SK-N-SH treated with all-trans-retinoic acid at 6 μM for 48 hours (cell line): ENCODE measurements at regions not wholly inside any gene's neighbourhood (a gene's known extent, or its start where the extent isn't known, plus 50 kb on each side); places are given as distances from the start of the nearest gene placed in this dataset.

Source experiments
- BACH2 ChIP-seq: fragments of 250-450 bp; sonication (Bioruptor Pico); IDR thresholded peaks from 2 replicates; pipeline ENCODE4 v1.9.0; 2021; ENCODE audit warnings: mild to moderate bottlenecking, borderline replicate concordance
- ESRRG ChIP-seq: fragments of 250-450 bp; sonication (Bioruptor Pico); IDR thresholded peaks from 2 replicates; pipeline ENCODE4 v1.6.1; 2021; ENCODE audit warnings: mild to moderate bottlenecking
- ISL1 ChIP-seq: fragments of 250-450 bp; sonication (Bioruptor Pico); IDR thresholded peaks from 2 replicates; pipeline ENCODE4 v2.1.2; 2022; ENCODE audit warnings: mild to moderate bottlenecking, moderate library complexity
- OSR1 ChIP-seq: fragments of 250-450 bp; sonication (Bioruptor Pico); IDR thresholded peaks from 2 replicates; pipeline ENCODE4 v1.8.0; 2022; ENCODE audit warnings: moderate library complexity, mild to moderate bottlenecking, inconsistent platforms
- PATZ1 ChIP-seq: fragments of 250-450 bp; sonication (Bioruptor Pico); IDR thresholded peaks from 2 replicates; pipeline ENCODE4 v1.8.0; 2020; ENCODE audit warnings: mild to moderate bottlenecking, moderate library complexity, borderline replicate concordance
- POU6F1 ChIP-seq: fragments of 250-450 bp; sonication (Bioruptor Pico); IDR thresholded peaks from 2 replicates; pipeline ENCODE4 v1.8.0; 2021; ENCODE audit warnings: low read depth, mild to moderate bottlenecking, moderate library complexity, borderline replicate concordance
- PPARA ChIP-seq: fragments of 250-450 bp; sonication (Bioruptor Pico); IDR thresholded peaks from 2 replicates; pipeline ENCODE4 v1.5.0; 2020; ENCODE audit warnings: mild to moderate bottlenecking, borderline replicate concordance
- RARB ChIP-seq: fragments of 250-450 bp; sonication (Bioruptor Pico); IDR thresholded peaks from 2 replicates; pipeline ENCODE4 v1.8.0; 2021; ENCODE audit warnings: mild to moderate bottlenecking, moderate library complexity
- TOX ChIP-seq: fragments of 250-450 bp; sonication (Bioruptor Pico); IDR thresholded peaks from 2 replicates; pipeline ENCODE4 v1.8.0; 2021; ENCODE audit warnings: mild to moderate bottlenecking, moderate library complexity, borderline replicate concordance
- TSHZ2 ChIP-seq: fragments of 250-450 bp; sonication (Bioruptor Pico); IDR thresholded peaks from 2 replicates; pipeline ENCODE4 v1.5.0; 2020; ENCODE audit warnings: mild to moderate bottlenecking, moderate library complexity
- ZC3H10 ChIP-seq: fragments of 250-450 bp; sonication (Bioruptor Pico); IDR thresholded peaks from 2 replicates; pipeline ENCODE4 v1.5.1; 2021; ENCODE audit warnings: mild to moderate bottlenecking, moderate library complexity
- ZFP3 ChIP-seq: fragments of 250-450 bp; sonication (Bioruptor Pico); IDR thresholded peaks from 2 replicates; pipeline ENCODE4 v1.5.0; 2020; ENCODE audit warnings: mild to moderate bottlenecking, moderate library complexity
- ZFP30 ChIP-seq: fragments of 450-650 bp; formaldehyde crosslinking; IDR thresholded peaks from 2 replicates; pipeline ENCODE4 v1.5.0; 2022; ENCODE audit warnings: mild to moderate bottlenecking, moderate library complexity
- ZNF565 ChIP-seq: fragments of 450-650 bp; formaldehyde crosslinking; conservative IDR thresholded peaks from 2 replicates; pipeline ENCODE4 v1.5.0; 2020; ENCODE audit warnings: low read depth, mild to moderate bottlenecking, moderate library complexity

DNA sequence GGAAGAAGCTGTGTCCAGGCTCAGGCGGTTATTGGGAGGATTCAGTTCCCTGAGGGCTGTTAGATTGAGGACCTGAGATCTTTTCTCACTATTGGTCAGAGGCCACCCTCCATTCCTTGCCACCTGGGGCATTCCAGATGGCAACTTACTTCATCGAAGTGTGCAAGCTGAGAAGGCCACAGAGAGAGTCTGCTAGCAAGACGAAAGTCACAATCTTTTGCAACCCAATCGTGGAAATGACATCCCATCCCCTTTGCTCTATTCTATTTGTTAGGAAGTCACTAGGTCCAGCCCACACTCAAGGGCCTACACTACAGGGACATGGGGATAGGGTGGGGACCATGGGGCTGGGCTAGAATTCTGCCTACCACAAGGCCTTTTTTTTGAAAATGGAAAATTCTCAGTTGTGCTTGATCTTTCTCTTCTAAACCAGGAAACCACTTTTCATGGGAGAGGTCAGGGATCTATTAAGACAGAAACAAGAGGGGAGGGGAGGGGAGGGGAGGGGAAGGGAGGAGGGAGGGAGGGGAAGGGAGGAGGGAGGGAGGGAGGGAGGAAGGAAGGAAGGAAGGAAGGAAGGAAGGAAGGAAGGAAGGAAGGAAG is 217.2 kb downstream of the BCAS1 start:
- TF ChIP-seq BACH2 (CRISPR knock-in tag) (no peak), RARB (no peak), ZFP3 (CRISPR knock-in tag) (no peak), ISL1 (CRISPR knock-in tag) (no peak), TSHZ2 (CRISPR knock-in tag) (no peak), PATZ1 (CRISPR knock-in tag) (no peak), ZC3H10 (CRISPR knock-in tag) (no peak), ZFP30 (CRISPR knock-in tag) (no peak), ZNF565 (CRISPR knock-in tag) (no peak), OSR1 (CRISPR knock-in tag) (no peak), POU6F1 (CRISPR knock-in tag) (no peak), ESRRG (no peak), TOX (CRISPR knock-in tag) (no peak), PPARA (CRISPR knock-in tag) (no peak)
